Right lobe of liver (tissue), 4 donors: ENCODE measurements at regions not wholly inside any gene's neighbourhood (a gene's known extent, or its start where the extent isn't known, plus 50 kb on each side); places are given as distances from the start of the nearest gene placed in this dataset.

Experiments used
- CTCF ChIP-seq, 4 donors: fragments of 200-600 bp in 3 of 4; fragments of 450-650 bp in 1 of 4; IDR thresholded peaks; one replicate each; pipeline versions ENCODE4 v1.5.1 to v1.8.0; 2016 to 2022; ENCODE audit warnings: antibody characterized with exemption in 4 of 4, mild to moderate bottlenecking in 2 of 4
- POLR2A ChIP-seq: fragments of 450-650 bp; IDR thresholded peaks from one replicate; pipeline ENCODE4 v1.6.1; 2017; ENCODE audit warnings: antibody characterized with exemption, mild to moderate bottlenecking
- donor health status: DM: no; HTN: no; CAD: no.
- donor health status: DM: no; HTN: no; CAD: no.
- donor health status: DM: no; HTN: yes; CAD: no.

GRCh38 chr3:26049951-26050350 is 260.1 kb downstream of the OXSM start:
- TF ChIP-seq POLR2A (no peak), CTCF (IDR thresholded peaks at IDR 0.05) (no peak)
